ENCODE measurements at regions not wholly inside any gene's neighbourhood (a gene's known extent, or its start where the extent isn't known, plus 50 kb on each side); places are given as distances from the start of the nearest gene placed in this dataset.

DNA sequence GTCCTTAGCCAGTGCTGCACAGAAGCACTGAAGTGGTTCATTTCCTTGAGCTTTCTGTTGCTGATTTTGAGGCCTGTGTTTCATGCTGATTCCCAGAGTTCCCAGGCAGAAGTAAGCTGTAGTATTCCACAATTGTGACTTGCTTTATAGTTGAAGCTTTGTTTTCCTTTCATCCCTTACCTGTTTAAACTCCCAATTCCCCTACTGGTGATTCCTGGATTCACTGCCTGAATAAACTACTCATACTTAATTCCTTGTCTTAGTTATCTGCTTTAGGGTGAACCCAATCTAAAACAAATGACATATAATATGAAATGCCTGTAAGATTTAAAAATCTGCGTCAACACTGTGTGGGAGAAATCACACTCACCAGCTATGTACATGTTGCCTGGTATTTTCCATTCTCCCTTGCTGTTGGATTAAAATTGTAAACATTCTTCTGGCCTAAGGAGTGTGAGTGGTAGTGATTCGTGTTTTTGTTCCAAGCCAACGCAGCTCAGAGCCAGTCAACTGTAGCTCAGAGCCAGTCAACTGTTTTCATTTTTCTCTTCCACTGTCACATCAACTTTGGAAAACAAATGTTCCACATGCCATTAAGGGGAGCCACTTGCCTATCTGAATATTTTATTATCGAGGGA lies 879.4 kb downstream of the MRPL39 start:
- ChIA-PET CTCF (no interaction called here), POLR2A (no interaction called here)
- Histone ChIP-seq H3K9me3 (ENCODE audit: control insufficient read depth, insufficient read depth, low read depth, low read length) (no peaks in the 10 kb centered on the region), H3K27ac (ENCODE audit: extremely low read depth, low read depth, low read length) (no peak overlapping the region), H3K4me1 (ENCODE audit: control insufficient read depth, insufficient read depth, low read length) (no peaks in the 10 kb centered on the region), H3K36me3 (ENCODE audit: control insufficient read depth in 2 of 2, insufficient read depth in 1 of 2, low read length in 2 of 2) (no peaks in the 10 kb centered on the region), H3K4me3 (ENCODE audit: low read depth, low read length) (no peak overlapping the region)
- no peak for TF ChIP-seq ZNF248 (tag by site-specific recombination; IDR thresholded peaks at IDR 0.05)

DNA sequence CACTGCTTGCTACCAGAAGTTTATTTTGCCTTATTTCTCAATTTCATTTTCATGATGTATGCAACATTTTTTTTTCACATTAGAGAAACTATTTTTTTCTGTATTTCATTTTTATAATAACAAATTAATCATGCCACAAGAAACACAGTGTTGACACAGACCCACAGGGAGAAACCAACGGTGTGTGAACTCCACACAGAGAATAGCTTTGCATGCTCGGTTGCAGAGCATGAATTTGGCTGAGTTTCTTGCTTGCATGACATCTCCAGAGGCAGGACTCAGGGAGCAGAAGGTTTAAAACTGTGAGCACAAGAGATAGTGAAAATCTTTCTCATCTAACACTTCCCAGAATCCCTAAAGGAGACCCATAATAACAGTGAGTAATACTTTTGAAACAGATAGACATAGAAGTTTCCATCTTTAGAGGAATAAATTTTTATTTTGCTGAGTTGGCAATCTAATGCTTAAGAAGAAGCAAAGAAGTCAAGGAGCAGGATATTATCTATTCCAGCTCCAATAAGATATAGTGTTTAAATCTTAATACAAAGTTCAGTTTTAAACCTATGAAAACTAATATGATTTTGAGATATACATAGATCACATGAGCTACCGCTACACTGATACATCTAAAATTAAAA lies 890.9 kb downstream of the MRPL39 start:
- no peak overlapping the region for H3K27ac ChIP-seq (ENCODE audit: extremely low read depth, low read depth, low read length)
- no peaks in the 10 kb centered on the region for H3K4me1 ChIP-seq (ENCODE audit: control insufficient read depth, insufficient read depth, low read length)
- TF ChIP-seq, protein P1, sequence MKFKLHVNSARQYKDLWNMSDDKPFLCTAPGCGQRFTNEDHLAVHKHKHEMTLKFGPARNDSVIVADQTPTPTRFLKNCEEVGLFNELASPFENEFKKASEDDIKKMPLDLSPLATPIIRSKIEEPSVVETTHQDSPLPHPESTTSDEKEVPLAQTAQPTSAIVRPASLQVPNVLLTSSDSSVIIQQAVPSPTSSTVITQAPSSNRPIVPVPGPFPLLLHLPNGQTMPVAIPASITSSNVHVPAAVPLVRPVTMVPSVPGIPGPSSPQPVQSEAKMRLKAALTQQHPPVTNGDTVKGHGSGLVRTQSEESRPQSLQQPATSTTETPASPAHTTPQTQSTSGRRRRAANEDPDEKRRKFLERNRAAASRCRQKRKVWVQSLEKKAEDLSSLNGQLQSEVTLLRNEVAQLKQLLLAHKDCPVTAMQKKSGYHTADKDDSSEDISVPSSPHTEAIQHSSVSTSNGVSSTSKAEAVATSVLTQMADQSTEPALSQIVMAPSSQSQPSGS (tag by site-specific recombination; IDR thresholded peaks at IDR 0.05; ENCODE audit: low read depth) = no peak
- TF ChIP-seq ZNF654 (tag by site-specific recombination; IDR thresholded peaks at IDR 0.05; ENCODE audit: low read depth) (no peak), PRDM1 (tag by site-specific recombination; IDR thresholded peaks at IDR 0.05) (no peak), ZNF19 (tag by site-specific recombination; IDR thresholded peaks at IDR 0.05; ENCODE audit: low read depth) (no peak), BCL11B (tag by site-specific recombination; IDR thresholded peaks at IDR 0.05; ENCODE audit: low read depth) (no peak)
- TF ChIP-seq, protein P2, sequence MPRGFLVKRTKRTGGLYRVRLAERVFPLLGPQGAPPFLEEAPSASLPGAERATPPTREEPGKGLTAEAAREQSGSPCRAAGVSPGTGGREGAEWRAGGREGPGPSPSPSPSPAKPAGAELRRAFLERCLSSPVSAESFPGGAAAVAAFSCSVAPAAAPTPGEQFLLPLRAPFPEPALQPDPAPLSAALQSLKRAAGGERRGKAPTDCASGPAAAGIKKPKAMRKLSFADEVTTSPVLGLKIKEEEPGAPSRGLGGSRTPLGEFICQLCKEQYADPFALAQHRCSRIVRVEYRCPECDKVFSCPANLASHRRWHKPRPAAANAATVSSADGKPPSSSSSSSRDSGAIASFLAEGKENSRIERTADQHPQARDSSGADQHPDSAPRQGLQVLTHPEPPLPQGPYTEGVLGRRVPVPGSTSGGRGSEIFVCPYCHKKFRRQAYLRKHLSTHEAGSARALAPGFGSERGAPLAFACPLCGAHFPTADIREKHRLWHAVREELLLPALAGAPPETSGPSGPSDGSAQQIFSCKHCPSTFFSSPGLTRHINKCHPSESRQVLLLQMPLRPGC (tag by site-specific recombination; IDR thresholded peaks at IDR 0.05) = no peak
- TF ChIP-seq, protein P3, sequence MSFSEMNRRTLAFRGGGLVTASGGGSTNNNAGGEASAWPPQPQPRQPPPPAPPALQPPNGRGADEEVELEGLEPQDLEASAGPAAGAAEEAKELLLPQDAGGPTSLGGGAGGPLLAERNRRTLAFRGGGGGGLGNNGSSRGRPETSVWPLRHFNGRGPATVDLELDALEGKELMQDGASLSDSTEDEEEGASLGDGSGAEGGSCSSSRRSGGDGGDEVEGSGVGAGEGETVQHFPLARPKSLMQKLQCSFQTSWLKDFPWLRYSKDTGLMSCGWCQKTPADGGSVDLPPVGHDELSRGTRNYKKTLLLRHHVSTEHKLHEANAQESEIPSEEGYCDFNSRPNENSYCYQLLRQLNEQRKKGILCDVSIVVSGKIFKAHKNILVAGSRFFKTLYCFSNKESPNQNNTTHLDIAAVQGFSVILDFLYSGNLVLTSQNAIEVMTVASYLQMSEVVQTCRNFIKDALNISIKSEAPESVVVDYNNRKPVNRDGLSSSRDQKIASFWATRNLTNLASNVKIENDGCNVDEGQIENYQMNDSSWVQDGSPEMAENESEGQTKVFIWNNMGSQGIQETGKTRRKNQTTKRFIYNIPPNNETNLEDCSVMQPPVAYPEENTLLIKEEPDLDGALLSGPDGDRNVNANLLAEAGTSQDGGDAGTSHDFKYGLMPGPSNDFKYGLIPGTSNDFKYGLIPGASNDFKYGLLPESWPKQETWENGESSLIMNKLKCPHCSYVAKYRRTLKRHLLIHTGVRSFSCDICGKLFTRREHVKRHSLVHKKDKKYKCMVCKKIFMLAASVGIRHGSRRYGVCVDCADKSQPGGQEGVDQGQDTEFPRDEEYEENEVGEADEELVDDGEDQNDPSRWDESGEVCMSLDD (tag by site-specific recombination; IDR thresholded peaks at IDR 0.05) = no peak
- TF ChIP-seq, protein P4, sequence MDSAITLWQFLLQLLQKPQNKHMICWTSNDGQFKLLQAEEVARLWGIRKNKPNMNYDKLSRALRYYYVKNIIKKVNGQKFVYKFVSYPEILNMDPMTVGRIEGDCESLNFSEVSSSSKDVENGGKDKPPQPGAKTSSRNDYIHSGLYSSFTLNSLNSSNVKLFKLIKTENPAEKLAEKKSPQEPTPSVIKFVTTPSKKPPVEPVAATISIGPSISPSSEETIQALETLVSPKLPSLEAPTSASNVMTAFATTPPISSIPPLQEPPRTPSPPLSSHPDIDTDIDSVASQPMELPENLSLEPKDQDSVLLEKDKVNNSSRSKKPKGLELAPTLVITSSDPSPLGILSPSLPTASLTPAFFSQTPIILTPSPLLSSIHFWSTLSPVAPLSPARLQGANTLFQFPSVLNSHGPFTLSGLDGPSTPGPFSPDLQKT (IDR thresholded peaks at IDR 0.05; ENCODE audit: borderline replicate concordance, low read depth, low read length) = no peak
- TF ChIP-seq, protein P5, sequence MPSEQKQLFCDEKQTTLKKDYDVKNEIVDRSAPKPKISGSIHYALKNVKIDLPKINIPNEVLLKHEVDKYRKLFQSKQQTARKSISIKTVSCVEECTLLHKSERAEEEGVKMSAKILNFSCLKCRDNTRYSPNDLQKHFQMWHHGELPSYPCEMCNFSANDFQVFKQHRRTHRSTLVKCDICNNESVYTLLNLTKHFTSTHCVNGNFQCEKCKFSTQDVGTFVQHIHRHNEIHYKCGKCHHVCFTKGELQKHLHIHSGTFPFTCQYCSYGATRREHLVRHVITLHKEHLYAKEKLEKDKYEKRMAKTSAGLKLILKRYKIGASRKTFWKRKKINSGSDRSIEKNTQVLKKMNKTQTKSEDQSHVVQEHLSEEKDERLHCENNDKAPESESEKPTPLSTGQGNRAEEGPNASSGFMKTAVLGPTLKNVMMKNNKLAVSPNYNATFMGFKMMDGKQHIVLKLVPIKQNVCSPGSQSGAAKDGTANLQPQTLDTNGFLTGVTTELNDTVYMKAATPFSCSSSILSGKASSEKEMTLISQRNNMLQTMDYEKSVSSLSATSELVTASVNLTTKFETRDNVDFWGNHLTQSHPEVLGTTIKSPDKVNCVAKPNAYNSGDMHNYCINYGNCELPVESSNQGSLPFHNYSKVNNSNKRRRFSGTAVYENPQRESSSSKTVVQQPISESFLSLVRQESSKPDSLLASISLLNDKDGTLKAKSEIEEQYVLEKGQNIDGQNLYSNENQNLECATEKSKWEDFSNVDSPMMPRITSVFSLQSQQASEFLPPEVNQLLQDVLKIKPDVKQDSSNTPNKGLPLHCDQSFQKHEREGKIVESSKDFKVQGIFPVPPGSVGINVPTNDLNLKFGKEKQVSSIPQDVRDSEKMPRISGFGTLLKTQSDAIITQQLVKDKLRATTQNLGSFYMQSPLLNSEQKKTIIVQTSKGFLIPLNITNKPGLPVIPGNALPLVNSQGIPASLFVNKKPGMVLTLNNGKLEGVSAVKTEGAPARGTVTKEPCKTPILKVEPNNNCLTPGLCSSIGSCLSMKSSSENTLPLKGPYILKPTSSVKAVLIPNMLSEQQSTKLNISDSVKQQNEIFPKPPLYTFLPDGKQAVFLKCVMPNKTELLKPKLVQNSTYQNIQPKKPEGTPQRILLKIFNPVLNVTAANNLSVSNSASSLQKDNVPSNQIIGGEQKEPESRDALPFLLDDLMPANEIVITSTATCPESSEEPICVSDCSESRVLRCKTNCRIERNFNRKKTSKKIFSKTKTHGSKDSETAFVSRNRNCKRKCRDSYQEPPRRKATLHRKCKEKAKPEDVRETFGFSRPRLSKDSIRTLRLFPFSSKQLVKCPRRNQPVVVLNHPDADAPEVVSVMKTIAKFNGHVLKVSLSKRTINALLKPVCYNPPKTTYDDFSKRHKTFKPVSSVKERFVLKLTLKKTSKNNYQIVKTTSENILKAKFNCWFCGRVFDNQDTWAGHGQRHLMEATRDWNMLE (tag by site-specific recombination; conservative IDR thresholded peaks at IDR 0.05; ENCODE audit: low read depth) = no peak
- TF ChIP-seq, protein P6, sequence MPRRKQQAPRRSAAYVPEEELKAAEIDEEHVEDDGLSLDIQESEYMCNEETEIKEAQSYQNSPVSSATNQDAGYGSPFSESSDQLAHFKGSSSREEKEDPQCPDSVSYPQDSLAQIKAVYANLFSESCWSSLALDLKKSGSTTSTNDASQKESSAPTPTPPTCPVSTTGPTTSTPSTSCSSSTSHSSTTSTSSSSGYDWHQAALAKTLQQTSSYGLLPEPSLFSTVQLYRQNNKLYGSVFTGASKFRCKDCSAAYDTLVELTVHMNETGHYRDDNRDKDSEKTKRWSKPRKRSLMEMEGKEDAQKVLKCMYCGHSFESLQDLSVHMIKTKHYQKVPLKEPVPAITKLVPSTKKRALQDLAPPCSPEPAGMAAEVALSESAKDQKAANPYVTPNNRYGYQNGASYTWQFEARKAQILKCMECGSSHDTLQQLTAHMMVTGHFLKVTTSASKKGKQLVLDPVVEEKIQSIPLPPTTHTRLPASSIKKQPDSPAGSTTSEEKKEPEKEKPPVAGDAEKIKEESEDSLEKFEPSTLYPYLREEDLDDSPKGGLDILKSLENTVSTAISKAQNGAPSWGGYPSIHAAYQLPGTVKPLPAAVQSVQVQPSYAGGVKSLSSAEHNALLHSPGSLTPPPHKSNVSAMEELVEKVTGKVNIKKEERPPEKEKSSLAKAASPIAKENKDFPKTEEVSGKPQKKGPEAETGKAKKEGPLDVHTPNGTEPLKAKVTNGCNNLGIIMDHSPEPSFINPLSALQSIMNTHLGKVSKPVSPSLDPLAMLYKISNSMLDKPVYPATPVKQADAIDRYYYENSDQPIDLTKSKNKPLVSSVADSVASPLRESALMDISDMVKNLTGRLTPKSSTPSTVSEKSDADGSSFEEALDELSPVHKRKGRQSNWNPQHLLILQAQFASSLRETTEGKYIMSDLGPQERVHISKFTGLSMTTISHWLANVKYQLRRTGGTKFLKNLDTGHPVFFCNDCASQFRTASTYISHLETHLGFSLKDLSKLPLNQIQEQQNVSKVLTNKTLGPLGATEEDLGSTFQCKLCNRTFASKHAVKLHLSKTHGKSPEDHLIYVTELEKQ (tag by site-specific recombination; IDR thresholded peaks at IDR 0.05; ENCODE audit: borderline replicate concordance) = no peak
- H3K36me3 ChIP-seq (ENCODE audit: control insufficient read depth in 2 of 2, insufficient read depth in 1 of 2, low read length in 2 of 2) = no peaks in the 10 kb centered on the region
- H3K4me3 ChIP-seq (ENCODE audit: low read depth, low read length) = no peak overlapping the region
- ChIA-PET POLR2A (no interaction called here), CTCF (no interaction called here)
- H3K9me3 ChIP-seq (ENCODE audit: control insufficient read depth, insufficient read depth, low read depth, low read length) = no peaks in the 10 kb centered on the region

Data from HEK293 (cell line).